Sigmoid colon (tissue), 6 donors: ENCODE measurements at regions not wholly inside any gene's neighbourhood (a gene's known extent, or its start where the extent isn't known, plus 50 kb on each side); places are given as distances from the start of the nearest gene placed in this dataset.

Experiments used
- DNase-seq: peaks from one replicate; pipeline ENCODE4 v3.0.0-alpha.2; 2019
- H3K27ac ChIP-seq, 4 donors: fragments of 200-600 bp; sonication (generic); one replicate each; pipeline ENCODE4 v1.5.1; 2016 to 2019; ENCODE audit warnings: mild to moderate bottlenecking in 1 of 4
- H3K27me3 ChIP-seq, 3 donors: fragments of 200-600 bp; sonication (generic); one replicate each; pipeline ENCODE4 v1.5.1; 2019; ENCODE audit warnings: mild to moderate bottlenecking in 1 of 3
- H3K36me3 ChIP-seq, 4 donors: fragments of 200-600 bp; sonication (generic); one replicate each; pipeline ENCODE4 v1.5.1; 2016 to 2019
- H3K4me1 ChIP-seq, 4 donors: fragments of 200-600 bp; sonication (generic); one replicate each; pipeline ENCODE4 v1.5.1; 2017 to 2019
- H3K4me3 ChIP-seq, 4 donors: fragments of 200-600 bp; sonication (generic); one replicate each; pipeline ENCODE4 v1.5.1; 2017 to 2019; ENCODE audit warnings: mild to moderate bottlenecking in 2 of 4, moderate library complexity in 1 of 4
- H3K9me3 ChIP-seq, 4 donors: fragments of 200-600 bp in 3 of 4; sonication (generic) in 3 of 4; one replicate each; pipeline versions ENCODE4 v1.5.1 to v1.6.1; 2013 to 2019
- EP300 ChIP-seq, 4 donors: sonication (generic); formaldehyde crosslinking; IDR thresholded peaks; one replicate each; pipeline ENCODE4 v1.6.1; 2017; ENCODE audit warnings: antibody characterized with exemption in 4 of 4
- POLR2A ChIP-seq, 2 donors: fragments of 450-650 bp; IDR thresholded peaks; one replicate each; pipeline ENCODE4 v1.6.1; 2016; ENCODE audit warnings: antibody characterized with exemption in 2 of 2, mild to moderate bottlenecking in 2 of 2, moderate library complexity in 2 of 2
- POLR2AphosphoS5 ChIP-seq, 4 donors: sonication (generic); formaldehyde crosslinking; IDR thresholded peaks; one replicate each; pipeline ENCODE4 v1.6.1; 2017; ENCODE audit warnings: antibody characterized with exemption in 4 of 4
- WGBS, 2 donors: extraction: QIAGEN DNeasy Blood & Tissue Kit; methylation state at CpG; one replicate each; pipeline ENCODE4 v1.1.7; 2013; 5-methylcytosine and 5-hydroxymethylcytosine counted together
- intact Hi-C: fragments of 100-400 bp; cut with DNase I; formaldehyde crosslinking; loops from one replicate; pipeline ENCODE4 v1.15.1; 2023
- TF ChIP-seq, protein P1 (sequence below), 4 experiments: fragments of 450-650 bp in 3 of 4; fragments of 200-600 bp in 1 of 4; IDR thresholded peaks; one replicate each; pipeline ENCODE4 v1.5.1; 2016 to 2019; ENCODE audit warnings: antibody characterized with exemption in 4 of 4, mild to moderate bottlenecking in 3 of 4, moderate library complexity in 2 of 4
- donor health status: healthy with polysubstance abuse.
- donor health status: healthy.

DNA sequence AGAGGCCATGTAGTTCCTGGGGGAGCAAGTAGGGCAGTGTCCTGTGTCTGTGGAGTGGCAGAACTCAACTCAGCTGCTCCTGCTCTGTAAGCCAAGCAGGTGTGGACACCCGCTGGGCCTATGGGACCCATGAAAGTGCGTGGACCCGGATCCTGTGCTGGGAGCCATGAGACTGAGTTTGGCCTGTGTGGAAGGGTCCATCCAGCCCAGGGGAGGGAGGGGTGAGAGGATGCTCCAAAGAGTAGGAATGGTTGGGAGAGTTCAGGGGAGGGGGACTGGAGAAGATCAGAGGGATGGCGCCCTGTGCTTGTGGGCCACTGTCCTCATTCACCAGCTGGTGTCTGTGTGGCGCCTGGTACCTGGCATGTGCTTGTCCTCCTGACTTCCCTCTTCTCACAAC is 226.4 kb upstream of the HS6ST1 start:
- intact Hi-C loops, result no loop called here

DNA sequence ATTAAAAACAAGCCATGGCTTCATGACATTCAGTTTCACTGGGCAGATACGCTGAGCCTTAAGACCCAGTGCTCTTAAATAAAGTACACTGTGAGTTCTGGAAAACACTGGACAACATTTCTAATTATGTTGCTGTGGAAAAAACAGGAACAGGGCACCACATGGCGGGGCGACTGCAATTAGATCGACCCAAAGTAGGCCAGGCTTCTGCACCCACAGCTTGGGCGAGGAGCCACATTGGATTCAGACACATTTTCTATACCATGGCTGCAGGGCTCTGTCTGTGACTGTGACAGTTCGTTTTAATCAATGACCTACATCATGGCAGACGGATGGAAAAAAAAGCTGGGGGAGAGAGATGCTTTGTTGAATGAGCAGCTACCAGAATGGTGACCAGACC is 227.2 kb upstream of the HS6ST1 start:
- H3K4me3 ChIP-seq, result no peak overlapping the region
- H3K9me3 ChIP-seq, result no peaks in the 10 kb centered on the region
- no peaks in the 10 kb centered on the region for H3K4me1 ChIP-seq
- intact Hi-C loops, result no loop called here
- TF ChIP-seq EP300 (IDR thresholded peaks at IDR 0.05) (no peak), POLR2A (IDR thresholded peaks at IDR 0.05) (no peak), POLR2AphosphoS5 (IDR thresholded peaks at IDR 0.05) (no peak)
- TF ChIP-seq, protein P1, sequence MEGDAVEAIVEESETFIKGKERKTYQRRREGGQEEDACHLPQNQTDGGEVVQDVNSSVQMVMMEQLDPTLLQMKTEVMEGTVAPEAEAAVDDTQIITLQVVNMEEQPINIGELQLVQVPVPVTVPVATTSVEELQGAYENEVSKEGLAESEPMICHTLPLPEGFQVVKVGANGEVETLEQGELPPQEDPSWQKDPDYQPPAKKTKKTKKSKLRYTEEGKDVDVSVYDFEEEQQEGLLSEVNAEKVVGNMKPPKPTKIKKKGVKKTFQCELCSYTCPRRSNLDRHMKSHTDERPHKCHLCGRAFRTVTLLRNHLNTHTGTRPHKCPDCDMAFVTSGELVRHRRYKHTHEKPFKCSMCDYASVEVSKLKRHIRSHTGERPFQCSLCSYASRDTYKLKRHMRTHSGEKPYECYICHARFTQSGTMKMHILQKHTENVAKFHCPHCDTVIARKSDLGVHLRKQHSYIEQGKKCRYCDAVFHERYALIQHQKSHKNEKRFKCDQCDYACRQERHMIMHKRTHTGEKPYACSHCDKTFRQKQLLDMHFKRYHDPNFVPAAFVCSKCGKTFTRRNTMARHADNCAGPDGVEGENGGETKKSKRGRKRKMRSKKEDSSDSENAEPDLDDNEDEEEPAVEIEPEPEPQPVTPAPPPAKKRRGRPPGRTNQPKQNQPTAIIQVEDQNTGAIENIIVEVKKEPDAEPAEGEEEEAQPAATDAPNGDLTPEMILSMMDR (IDR thresholded peaks at IDR 0.05), result no peak
- DNase-seq, result peak; percentile 27
- 89 to 91% methylated on average over 7 of the region's 7 CpGs for WGBS, 2 donors
- no peaks in the 10 kb centered on the region for H3K36me3 ChIP-seq
- no peak overlapping the region for H3K27ac ChIP-seq
- H3K27me3 ChIP-seq, result no peaks in the 10 kb centered on the region

More for the DNA sequence above, 226.4 kb upstream of the HS6ST1 start:
- no peaks in the 10 kb centered on the region for H3K36me3 ChIP-seq
- no peaks in the 10 kb centered on the region for H3K9me3 ChIP-seq
- no peak overlapping the region for H3K27ac ChIP-seq
- DNase-seq, result peak; percentile 22
- H3K4me3 ChIP-seq, result no peak overlapping the region
- WGBS, 2 donors, result 90 to 97% methylated on average over 5 of the region's 5 CpGs
- H3K4me1 ChIP-seq, result no peaks in the 10 kb centered on the region
- no peaks in the 10 kb centered on the region for H3K27me3 ChIP-seq
- TF ChIP-seq, protein P1 (IDR thresholded peaks at IDR 0.05), result no peak
- TF ChIP-seq POLR2A (IDR thresholded peaks at IDR 0.05), result no peak
- no peak for TF ChIP-seq EP300 (IDR thresholded peaks at IDR 0.05)
- TF ChIP-seq POLR2AphosphoS5 (IDR thresholded peaks at IDR 0.05), result no peak

DNA sequence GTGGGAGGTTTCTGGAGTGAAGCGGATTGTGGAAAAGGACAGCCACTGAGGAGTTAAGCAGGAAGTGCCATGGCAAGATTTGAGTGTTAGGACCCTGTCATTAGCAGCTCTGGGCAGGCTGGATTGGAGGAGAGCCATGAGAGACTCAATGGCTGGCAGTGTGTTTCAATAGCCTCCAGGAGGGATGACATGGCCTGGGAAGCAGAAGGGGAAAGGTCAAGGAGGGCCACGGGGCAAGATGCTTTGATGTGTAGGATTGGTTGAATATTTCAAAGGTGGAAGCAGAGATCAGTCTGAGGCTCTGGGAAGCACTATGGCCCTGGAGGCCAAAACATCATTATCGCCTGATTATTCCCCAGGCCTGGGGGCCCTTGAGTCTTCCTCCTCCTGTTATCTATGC is 229.0 kb upstream of the HS6ST1 start:
- no peaks in the 10 kb centered on the region for H3K27me3 ChIP-seq
- H3K9me3 ChIP-seq, result no peaks in the 10 kb centered on the region
- peak; percentile 5 for DNase-seq
- H3K4me3 ChIP-seq, result no peak overlapping the region
- WGBS, 2 donors, result 64 to 75% methylated on average over 3 of the region's 3 CpGs
- intact Hi-C loops, result no loop called here
- no peaks in the 10 kb centered on the region for H3K36me3 ChIP-seq
- H3K4me1 ChIP-seq, result no peaks in the 10 kb centered on the region
- no peak overlapping the region for H3K27ac ChIP-seq
- TF ChIP-seq, protein P1 (IDR thresholded peaks at IDR 0.05), result no peak
- TF ChIP-seq EP300 (IDR thresholded peaks at IDR 0.05), result no peak

DNA sequence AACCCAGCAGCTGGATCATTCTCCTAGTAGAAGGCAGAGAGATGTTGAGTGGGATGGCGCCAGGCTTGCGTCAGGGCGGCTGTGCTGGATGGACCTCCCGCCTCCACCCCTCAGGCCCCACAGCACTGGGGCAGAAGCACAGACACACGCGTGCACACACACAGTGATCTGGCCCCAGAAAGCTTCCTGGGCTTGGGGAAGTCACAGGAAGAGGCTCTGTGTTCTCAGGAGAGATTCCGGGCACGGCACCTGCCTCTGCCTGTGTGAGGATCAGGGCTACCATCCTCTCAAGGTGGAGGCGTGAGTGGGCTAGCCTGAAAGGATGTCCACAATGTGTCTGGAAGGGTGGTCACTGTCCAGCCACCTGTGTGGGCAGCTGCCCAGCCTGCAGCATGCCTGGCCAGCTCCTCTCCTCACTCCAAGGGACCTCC is 229.8 kb upstream of the HS6ST1 start:
- Histone ChIP-seq H3K4me1 (no peaks in the 10 kb centered on the region), H3K4me3 (no peak overlapping the region), H3K27me3 (no peaks in the 10 kb centered on the region), H3K36me3 (no peaks in the 10 kb centered on the region), H3K27ac (no peak overlapping the region), H3K9me3 (no peaks in the 10 kb centered on the region)
- 90 to 93% methylated on average over 9 of the region's 9 CpGs for WGBS, 2 donors
- intact Hi-C loops, result no loop called here
- DNase-seq, result peak; percentile 46
- TF ChIP-seq POLR2A (IDR thresholded peaks at IDR 0.05), result no peak
- TF ChIP-seq EP300 (IDR thresholded peaks at IDR 0.05), result no peak
- TF ChIP-seq POLR2AphosphoS5 (IDR thresholded peaks at IDR 0.05), result no peak
- TF ChIP-seq, protein P1 (IDR thresholded peaks at IDR 0.05), result no peak

DNA sequence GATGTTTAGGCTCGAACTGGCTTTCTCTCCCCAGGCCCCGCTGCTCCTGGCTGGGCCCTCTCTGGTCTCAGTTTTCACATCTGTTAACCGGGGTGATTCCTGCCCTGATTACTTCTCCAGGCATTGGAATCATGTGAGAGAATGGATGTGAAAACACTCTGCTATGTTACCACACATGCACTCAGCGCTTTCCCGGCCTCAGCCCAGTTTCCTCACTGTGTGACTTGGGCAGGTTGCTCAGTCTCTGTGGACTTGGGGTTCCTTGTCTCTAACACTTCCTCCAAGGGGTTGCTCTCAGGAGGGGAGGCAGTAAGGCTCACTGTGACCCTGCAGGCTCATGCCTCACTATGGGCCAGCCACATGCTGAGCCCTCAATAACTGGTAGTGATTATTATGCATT is 230.4 kb upstream of the HS6ST1 start:
- no peaks in the 10 kb centered on the region for H3K4me1 ChIP-seq
- no peaks in the 10 kb centered on the region for H3K9me3 ChIP-seq
- H3K4me3 ChIP-seq, result no peak overlapping the region
- WGBS, 2 donors, result 91% methylated on average over 5 of the region's 5 CpGs
- H3K36me3 ChIP-seq, result no peaks in the 10 kb centered on the region
- no peaks in the 10 kb centered on the region for H3K27me3 ChIP-seq
- no peak overlapping the region for H3K27ac ChIP-seq
- DNase-seq, result peak; percentile 8
- TF ChIP-seq, protein P1 (IDR thresholded peaks at IDR 0.05), result no peak
- TF ChIP-seq EP300 (IDR thresholded peaks at IDR 0.05), result no peak
- TF ChIP-seq POLR2AphosphoS5 (IDR thresholded peaks at IDR 0.05), result no peak
- no peak for TF ChIP-seq POLR2A (IDR thresholded peaks at IDR 0.05)
- intact Hi-C loops, result no loop called here
